Stimulated activated naive CD4-positive, alpha-beta T cell (primary cell): ENCODE measurements at regions not wholly inside any gene's neighbourhood (a gene's known extent, or its start where the extent isn't known, plus 50 kb on each side); places are given as distances from the start of the nearest gene placed in this dataset.

ENCODE experiments used
- DNase-seq, 6 experiments: peaks; one replicate each; lab custom pipeline; 2025; lab: John Stamatoyannopoulos, UW

DNA sequence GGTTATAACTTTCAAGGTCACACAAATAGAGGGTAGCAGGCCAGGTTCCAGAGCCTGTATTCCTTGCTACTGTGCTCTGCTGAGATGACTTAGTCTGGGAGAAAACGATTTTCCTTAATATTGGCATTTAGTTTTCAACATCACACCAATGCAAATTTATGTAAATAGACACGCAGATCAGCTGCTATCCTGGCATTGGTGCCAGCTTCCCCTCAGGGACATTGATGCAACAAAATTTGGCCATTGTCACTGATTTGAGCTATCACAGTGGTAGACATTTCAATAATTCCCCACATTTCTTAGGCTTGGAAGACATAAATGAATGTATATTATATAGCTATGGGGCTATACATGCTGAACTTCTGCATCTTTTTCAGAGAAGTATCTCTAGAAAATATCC, 71.6 kb upstream of the ASTN2 start:
- DNase-seq: no peak

DNA sequence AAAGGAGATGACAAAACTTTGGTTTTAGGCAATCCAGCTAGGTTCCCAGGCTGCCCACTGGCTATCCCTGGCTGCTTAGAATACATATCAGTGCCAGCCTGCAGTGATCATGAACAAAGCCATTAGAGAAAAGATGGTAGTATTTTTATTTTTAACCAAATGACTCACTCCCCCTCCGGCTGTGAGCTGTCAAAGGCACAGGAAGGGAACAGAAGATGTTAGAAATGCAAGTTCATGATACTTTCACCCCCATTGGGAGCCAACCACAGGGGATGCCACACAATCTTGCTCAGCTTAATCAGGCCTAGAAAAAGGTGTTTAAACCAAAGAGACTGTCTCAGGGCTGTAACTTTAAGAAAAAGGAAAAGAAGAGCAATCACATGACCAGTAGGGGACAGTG, 70.3 kb upstream of the ASTN2 start:
- no peak for DNase-seq

DNA sequence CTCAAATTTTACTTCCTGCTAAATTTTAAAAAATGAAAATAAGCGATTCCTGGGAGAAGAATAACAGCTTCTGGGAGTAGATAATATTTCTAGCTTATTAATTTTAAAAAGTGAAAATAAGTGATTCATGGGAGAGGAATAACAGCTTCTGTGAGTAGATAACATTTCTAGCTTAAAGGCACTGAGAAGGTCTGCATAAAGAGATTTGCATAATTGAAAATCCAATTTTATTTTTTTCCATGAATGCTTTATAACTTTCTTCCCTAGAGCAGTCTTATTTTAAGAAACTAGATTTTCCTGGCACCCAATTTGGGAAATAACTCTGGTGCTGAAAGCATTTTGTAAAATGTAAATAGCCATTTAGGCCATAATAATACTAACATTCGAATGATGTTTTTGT, 65.9 kb upstream of the ASTN2 start:
- no peak for DNase-seq

DNA sequence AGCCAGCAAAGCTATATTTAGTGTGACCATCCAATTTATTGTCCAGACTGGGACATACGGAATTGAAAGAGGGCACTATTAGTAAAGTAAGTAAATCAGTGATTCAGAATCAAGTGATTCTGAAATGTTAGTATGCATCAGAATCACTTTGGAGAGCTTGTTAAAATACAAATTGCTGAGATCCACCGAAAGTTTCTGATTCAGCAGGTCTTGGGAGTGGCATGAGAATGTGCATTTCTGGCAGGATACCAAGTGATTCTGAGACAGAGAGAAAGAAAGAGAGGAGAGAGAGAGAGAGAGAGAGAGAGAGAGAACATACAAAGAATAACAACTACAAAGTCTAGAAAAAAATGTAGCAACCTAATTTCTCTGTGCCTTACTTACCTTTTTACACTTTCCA, 65.4 kb upstream of the ASTN2 start:
- no peak for DNase-seq

DNA sequence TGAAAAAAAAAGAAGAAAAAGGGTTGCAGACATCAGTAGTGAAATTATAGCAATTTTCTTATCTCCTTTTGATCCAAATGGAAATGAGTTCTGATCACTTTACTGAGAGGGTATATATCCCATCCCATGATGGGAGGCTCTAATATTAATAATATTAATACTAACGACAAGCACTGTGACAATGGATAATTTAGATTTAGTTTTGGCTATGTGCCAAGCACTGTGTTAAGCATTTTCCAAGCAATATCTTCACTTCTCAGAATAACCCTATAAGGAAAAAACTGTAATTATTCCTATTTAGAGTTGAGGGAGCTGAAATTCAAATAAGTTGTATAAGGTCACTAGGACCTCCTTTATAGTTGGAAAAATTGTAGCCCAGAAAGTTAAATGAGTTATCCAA, 58.4 kb upstream of the ASTN2 start:
- no peak for DNase-seq

DNA sequence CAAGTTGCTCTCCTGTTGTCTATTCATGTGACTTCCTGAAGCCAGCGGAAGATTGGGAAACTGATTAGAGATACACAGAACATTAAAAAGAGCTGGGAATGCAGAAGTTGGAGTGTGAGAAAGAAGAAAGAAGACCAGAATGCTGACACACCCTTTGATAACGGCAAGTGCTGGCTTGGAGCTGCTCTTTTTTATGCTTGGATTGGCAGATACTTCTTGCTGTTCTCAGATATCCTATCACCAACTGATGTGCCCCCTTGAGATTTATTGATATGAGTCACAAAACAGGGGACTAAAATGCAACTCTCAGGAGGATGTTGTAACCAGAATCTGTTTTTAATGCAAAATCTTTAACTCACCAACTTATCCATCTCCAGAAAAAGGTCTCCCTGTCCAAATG, 56.0 kb upstream of the ASTN2 start:
- DNase-seq: no peak

DNA sequence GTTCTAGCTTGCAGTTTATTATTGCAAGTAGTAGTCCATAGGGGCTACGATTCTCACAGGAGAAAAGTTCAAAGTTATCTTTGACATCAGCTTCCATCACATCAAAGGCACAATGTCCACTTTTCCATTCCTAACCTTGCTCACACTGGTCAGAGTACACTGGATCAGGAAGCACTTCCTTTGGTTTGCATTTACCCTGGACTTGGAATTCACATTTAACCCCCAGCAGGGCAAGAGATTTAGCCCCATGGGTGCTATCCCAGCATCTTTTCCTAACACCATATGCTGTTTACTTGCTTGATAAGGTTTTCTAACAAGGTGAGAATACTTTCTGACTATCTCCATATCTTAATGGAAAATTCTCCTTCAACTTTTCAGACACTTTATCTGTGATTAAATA, 55.6 kb upstream of the ASTN2 start:
- DNase-seq: no peak

DNA sequence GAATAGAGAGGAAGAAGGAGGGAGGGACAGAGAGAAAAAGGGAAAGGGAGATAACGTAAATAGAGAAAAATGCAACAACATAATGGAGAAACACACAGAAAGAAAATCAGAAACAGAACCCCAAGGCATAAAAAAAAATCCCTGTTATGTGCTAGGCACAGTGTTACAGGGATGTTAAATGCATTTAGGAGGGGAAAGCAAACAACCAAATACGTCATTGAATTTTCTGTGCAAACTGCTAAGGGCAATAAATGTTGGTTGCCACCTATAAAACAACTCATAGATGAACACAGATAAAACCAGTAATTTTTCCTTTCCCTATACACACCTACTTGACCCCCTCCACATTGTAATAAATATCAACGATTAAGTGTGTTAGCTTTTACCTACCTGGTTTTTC, 51.3 kb upstream of the ASTN2 start:
- no peak for DNase-seq

DNA sequence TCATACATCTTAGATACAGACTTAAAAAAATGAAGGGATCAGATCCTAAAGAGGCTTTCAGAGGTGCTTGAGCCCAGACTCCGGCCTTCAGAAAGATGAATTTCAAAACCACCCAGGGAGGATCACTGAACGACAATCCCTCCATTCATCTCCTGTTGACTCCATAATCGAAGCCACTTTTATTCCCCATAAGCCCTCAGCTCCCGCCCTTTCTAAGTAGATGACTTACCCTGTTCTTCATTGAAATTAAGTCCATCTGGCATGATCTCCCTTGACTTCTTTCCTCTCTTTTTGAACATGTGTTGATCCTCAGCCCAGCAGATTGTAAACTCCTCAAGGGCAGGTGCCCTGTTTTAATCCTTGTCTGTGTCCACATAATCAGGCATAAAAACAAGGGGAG, 50.8 kb upstream of the ASTN2 start:
- DNase-seq: no peak

DNA sequence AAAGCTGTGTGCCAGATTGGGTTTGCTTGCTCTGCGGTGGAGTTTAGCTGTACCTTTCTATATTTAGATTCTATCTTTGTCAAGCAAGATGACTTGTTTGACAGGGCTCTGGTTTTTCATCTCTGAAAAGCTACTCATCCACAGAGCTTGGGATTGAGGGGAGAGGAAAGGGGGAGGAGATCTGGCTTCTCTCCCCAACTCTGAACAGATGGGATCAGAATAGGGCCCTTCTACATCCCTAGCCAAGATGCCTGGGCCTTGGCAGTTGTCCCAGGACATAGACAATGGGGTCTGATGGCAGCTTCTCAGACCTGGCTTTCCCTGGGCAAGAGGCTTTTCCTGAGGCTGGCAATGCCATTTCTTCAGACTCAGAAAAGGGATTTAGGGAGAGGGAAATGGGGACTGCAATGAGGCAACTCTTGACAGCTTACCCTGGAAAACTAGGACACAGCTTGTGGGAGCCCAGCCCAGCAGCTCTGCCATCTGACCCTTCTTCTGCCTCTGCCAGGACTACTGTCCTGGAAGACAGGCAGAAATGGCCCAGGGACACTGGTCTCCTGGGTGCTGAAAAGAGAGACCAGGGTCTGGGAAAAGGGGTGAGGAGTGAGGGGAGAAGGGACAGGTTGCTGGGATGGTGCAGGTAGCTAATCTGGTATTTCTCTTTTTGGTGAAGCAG, 50.2 kb upstream of the ASTN2 start:
- DNase-seq: no peak
